HEK293 (cell line): ENCODE measurements at regions not wholly inside any gene's neighbourhood (a gene's known extent, or its start where the extent isn't known, plus 50 kb on each side); places are given as distances from the start of the nearest gene placed in this dataset.
A peak's percentile ranks its signal among the peaks of the same experiment; 100 is the strongest.

Source experiments
- CTCF ChIP-seq: fragments of 450-650 bp; formaldehyde crosslinking; IDR thresholded peaks from 2 replicates; pipeline ENCODE4 v1.5.1; 2016; ENCODE audit warnings: missing biosample characterization, missing genetic modification characterization
- ZNF157 ChIP-seq: fragments of 450-650 bp; formaldehyde crosslinking; IDR thresholded peaks from 2 replicates; pipeline ENCODE4 v1.5.1; 2016; ENCODE audit warnings: missing biosample characterization, missing genetic modification characterization
- ZNF561 ChIP-seq: fragments of 450-650 bp; IDR thresholded peaks from 2 replicates; pipeline ENCODE4 v1.5.1; 2018; ENCODE audit warnings: missing biosample characterization, missing genetic modification characterization, borderline replicate concordance
- ZNF621 ChIP-seq: fragments of 450-650 bp; formaldehyde crosslinking; IDR thresholded peaks from 2 replicates; pipeline ENCODE4 v1.5.1; 2017; ENCODE audit warnings: missing biosample characterization, missing genetic modification characterization
- ZNF677 ChIP-seq: fragments of 450-650 bp; IDR thresholded peaks from 2 replicates; pipeline ENCODE4 v1.5.0; 2018; ENCODE audit warnings: missing biosample characterization, mild to moderate bottlenecking, missing genetic modification characterization, moderate library complexity

GRCh38 chr13:78137404-78138142 is 218.9 kb upstream of the EDNRB start:
- TF ChIP-seq CTCF (tag by site-specific recombination) (peak; percentile 49), ZNF157 (no peak), ZNF677 (tag by site-specific recombination) (no peak), ZNF561 (tag by site-specific recombination) (no peak), ZNF621 (no peak)
